ENCODE measurements at regions not wholly inside any gene's neighbourhood (a gene's known extent, or its start where the extent isn't known, plus 50 kb on each side); places are given as distances from the start of the nearest gene placed in this dataset.
A peak's percentile ranks its signal among the peaks of the same experiment; 100 is the strongest.
"Not testable (repeated sequence)": the region's sequence is repeated elsewhere in the genome, so short reads cannot be mapped to it uniquely, and the experiment has no call there.

- H3K36me3 Mint-ChIP-seq (ENCODE audit: insufficient read depth): no peaks in the 10 kb centered on the region
- no peaks in the 10 kb centered on the region for H3K4me1 Mint-ChIP-seq (ENCODE audit: low read depth in 2 of 2)
- H3K4me3 Mint-ChIP-seq: no peak overlapping the region
- DNase-seq: no peak
- ATAC-seq (replicated peaks): no peak
- no peak overlapping the region for H3K27ac Mint-ChIP-seq
- H3K27me3 Mint-ChIP-seq: peaks cover 36 to 65% of the 10 kb centered on the region in 2 donors
- peaks cover under 1 to 7% of the 10 kb centered on the region in 2 donors for H3K9me3 Mint-ChIP-seq
Measured at GRCh38 chr20:24842918-24843715, 106.0 kb upstream of the CST7 start.

- peaks cover 52 to 77% of the 10 kb centered on the region in 2 donors for H3K27me3 Mint-ChIP-seq
- ATAC-seq (replicated peaks) (no peak), DNase-seq (no peak)
- H3K9me3 Mint-ChIP-seq: peaks cover 3 to 15% of the 10 kb centered on the region in 2 donors
- H3K4me3 Mint-ChIP-seq: no peak overlapping the region
- no peaks in the 10 kb centered on the region for H3K36me3 Mint-ChIP-seq (ENCODE audit: insufficient read depth)
- no peak overlapping the region for H3K27ac Mint-ChIP-seq
- no peaks in the 10 kb centered on the region for H3K4me1 Mint-ChIP-seq (ENCODE audit: low read depth in 2 of 2)
Measured at GRCh38 chr20:24850176-24850575, 98.9 kb upstream of the CST7 start.

- DNase-seq: no peak
- H3K27me3 Mint-ChIP-seq: peaks cover 40 to 64% of the 10 kb centered on the region in 2 donors
- no peaks in the 10 kb centered on the region for H3K36me3 Mint-ChIP-seq (ENCODE audit: insufficient read depth)
- H3K27ac Mint-ChIP-seq: no peak overlapping the region
- no peaks in the 10 kb centered on the region for H3K4me1 Mint-ChIP-seq (ENCODE audit: low read depth in 2 of 2)
- ATAC-seq (replicated peaks): no peak
- no peak overlapping the region for H3K4me3 Mint-ChIP-seq
- peaks cover 3 to 15% of the 10 kb centered on the region in 2 donors for H3K9me3 Mint-ChIP-seq
Measured at GRCh38 chr20:24851346-24852019, 97.6 kb upstream of the CST7 start.

- H3K9me3 Mint-ChIP-seq: peaks cover 0 to 7% of the 10 kb centered on the region in 2 donors
- ATAC-seq (replicated peaks): no peak
- H3K4me1 Mint-ChIP-seq (ENCODE audit: low read depth in 2 of 2): peaks cover 0 to 4% of the 10 kb centered on the region in 2 donors
- H3K27ac Mint-ChIP-seq: no peak overlapping the region
- H3K27me3 Mint-ChIP-seq: peaks cover 31 to 57% of the 10 kb centered on the region in 2 donors
- DNase-seq: no peak
- H3K36me3 Mint-ChIP-seq (ENCODE audit: insufficient read depth): no peaks in the 10 kb centered on the region
- H3K4me3 Mint-ChIP-seq: no peak overlapping the region
Measured at GRCh38 chr20:24853916-24854315, 95.2 kb upstream of the CST7 start.

- Mint-ChIP-seq H3K9me3 (peaks cover 0 to 7% of the 10 kb centered on the region in 2 donors), H3K36me3 (ENCODE audit: insufficient read depth) (no peaks in the 10 kb centered on the region), H3K27me3 (peaks cover 38 to 55% of the 10 kb centered on the region in 2 donors), H3K4me1 (ENCODE audit: low read depth in 2 of 2) (peaks cover 0 to 15% of the 10 kb centered on the region in 2 donors), H3K4me3 (no peak overlapping the region), H3K27ac (no peak overlapping the region)
- no peak for ATAC-seq (replicated peaks)
- no peak for DNase-seq
Measured at GRCh38 chr20:24855848-24856247, 93.2 kb upstream of the CST7 start.

GRCh38 chr20:24858500-24858899 lies 90.6 kb upstream of the CST7 start:
- not testable (repeated sequence) for DNase-seq; H3K27ac Mint-ChIP-seq; H3K36me3 Mint-ChIP-seq (ENCODE audit: insufficient read depth); ATAC-seq (replicated peaks); H3K4me3 Mint-ChIP-seq; H3K9me3 Mint-ChIP-seq
- Mint-ChIP-seq H3K27me3 (peaks cover 35 to 44% of the 10 kb centered on the region in 2 donors), H3K4me1 (ENCODE audit: low read depth in 2 of 2) (peaks cover 0 to 15% of the 10 kb centered on the region in 2 donors)

- peaks cover 2 to 5% of the 10 kb centered on the region in 2 donors for H3K9me3 Mint-ChIP-seq
- ATAC-seq (replicated peaks): no peak
- H3K4me3 Mint-ChIP-seq: no peak overlapping the region
- H3K27ac Mint-ChIP-seq: peak overlapping the region in 1 of 2 donors; percentile 61
- H3K4me1 Mint-ChIP-seq (ENCODE audit: low read depth in 2 of 2): peaks cover 0 to 15% of the 10 kb centered on the region in 2 donors
- H3K36me3 Mint-ChIP-seq (ENCODE audit: insufficient read depth): no peaks in the 10 kb centered on the region
- H3K27me3 Mint-ChIP-seq: peaks cover 30 to 44% of the 10 kb centered on the region in 2 donors
- DNase-seq: no peak
Measured at GRCh38 chr20:24859539-24859938, 89.5 kb upstream of the CST7 start.

GRCh38 chr20:24862186-24862585 lies 86.9 kb upstream of the CST7 start:
- ATAC-seq (replicated peaks) (no peak), DNase-seq (no peak)
- no peak overlapping the region for H3K27ac Mint-ChIP-seq
- no peak overlapping the region for H3K4me3 Mint-ChIP-seq
- peaks cover 0 to 15% of the 10 kb centered on the region in 2 donors for H3K4me1 Mint-ChIP-seq (ENCODE audit: low read depth in 2 of 2)
- H3K9me3 Mint-ChIP-seq: peaks cover 7 to 9% of the 10 kb centered on the region in 2 donors
- H3K36me3 Mint-ChIP-seq (ENCODE audit: insufficient read depth): no peaks in the 10 kb centered on the region
- H3K27me3 Mint-ChIP-seq: peaks cover 29 to 48% of the 10 kb centered on the region in 2 donors

- no peak overlapping the region for H3K4me3 Mint-ChIP-seq
- H3K27me3 Mint-ChIP-seq: peaks cover 29 to 45% of the 10 kb centered on the region in 2 donors
- ATAC-seq (replicated peaks): no peak
- no peak for DNase-seq
- no peak overlapping the region for H3K27ac Mint-ChIP-seq
- H3K36me3 Mint-ChIP-seq (ENCODE audit: insufficient read depth): no peaks in the 10 kb centered on the region
- peaks cover 0 to 15% of the 10 kb centered on the region in 2 donors for H3K4me1 Mint-ChIP-seq (ENCODE audit: low read depth in 2 of 2)
- peaks cover 7 to 9% of the 10 kb centered on the region in 2 donors for H3K9me3 Mint-ChIP-seq
Measured at GRCh38 chr20:24862606-24863005, 86.5 kb upstream of the CST7 start.

- Mint-ChIP-seq H3K4me3 (no peak overlapping the region), H3K27ac (no peak overlapping the region), H3K27me3 (peaks cover 22 to 37% of the 10 kb centered on the region in 2 donors), H3K36me3 (ENCODE audit: insufficient read depth) (peaks cover 2% of the 10 kb centered on the region), H3K4me1 (ENCODE audit: low read depth in 2 of 2) (peaks cover 0 to 12% of the 10 kb centered on the region in 2 donors), H3K9me3 (peaks cover 7 to 9% of the 10 kb centered on the region in 2 donors)
- DNase-seq: no peak
- ATAC-seq (replicated peaks): no peak
Measured at GRCh38 chr20:24863356-24863755, 85.7 kb upstream of the CST7 start.

GRCh38 chr20:24866008-24866407 lies 83.1 kb upstream of the CST7 start:
- H3K36me3 Mint-ChIP-seq (ENCODE audit: insufficient read depth): peaks cover 3% of the 10 kb centered on the region
- H3K4me3 Mint-ChIP-seq: no peak overlapping the region
- ATAC-seq (replicated peaks) (no peak), DNase-seq (no peak)
- no peaks in the 10 kb centered on the region for H3K4me1 Mint-ChIP-seq (ENCODE audit: low read depth in 2 of 2)
- H3K27me3 Mint-ChIP-seq: peaks cover 6 to 29% of the 10 kb centered on the region in 2 donors
- peaks cover 7 to 9% of the 10 kb centered on the region in 2 donors for H3K9me3 Mint-ChIP-seq
- no peak overlapping the region for H3K27ac Mint-ChIP-seq

GRCh38 chr20:24866742-24867141 lies 82.3 kb upstream of the CST7 start:
- H3K27me3 Mint-ChIP-seq: peaks cover 4 to 35% of the 10 kb centered on the region in 2 donors
- peaks cover 3% of the 10 kb centered on the region for H3K36me3 Mint-ChIP-seq (ENCODE audit: insufficient read depth)

GRCh38 chr20:24867556-24867955 lies 81.5 kb upstream of the CST7 start:
- Mint-ChIP-seq H3K27ac (no peak overlapping the region), H3K36me3 (ENCODE audit: insufficient read depth) (peaks cover 3% of the 10 kb centered on the region), H3K4me1 (ENCODE audit: low read depth in 2 of 2) (no peaks in the 10 kb centered on the region), H3K9me3 (peaks cover 7 to 9% of the 10 kb centered on the region in 2 donors), H3K27me3 (peaks cover 0 to 35% of the 10 kb centered on the region in 2 donors), H3K4me3 (no peak overlapping the region)
- DNase-seq: no peak
- ATAC-seq (replicated peaks): no peak

More at GRCh38 chr20:24866742-24867141, 82.3 kb upstream of the CST7 start:
- Mint-ChIP-seq H3K4me3 (no peak overlapping the region), H3K4me1 (ENCODE audit: low read depth in 2 of 2) (no peaks in the 10 kb centered on the region), H3K9me3 (peaks cover 7 to 9% of the 10 kb centered on the region in 2 donors), H3K27ac (no peak overlapping the region)
- DNase-seq (no peak), ATAC-seq (replicated peaks) (no peak)
